ENCODE measurements at regions not wholly inside any gene's neighbourhood (a gene's known extent, or its start where the extent isn't known, plus 50 kb on each side); places are given as distances from the start of the nearest gene placed in this dataset.

DNA sequence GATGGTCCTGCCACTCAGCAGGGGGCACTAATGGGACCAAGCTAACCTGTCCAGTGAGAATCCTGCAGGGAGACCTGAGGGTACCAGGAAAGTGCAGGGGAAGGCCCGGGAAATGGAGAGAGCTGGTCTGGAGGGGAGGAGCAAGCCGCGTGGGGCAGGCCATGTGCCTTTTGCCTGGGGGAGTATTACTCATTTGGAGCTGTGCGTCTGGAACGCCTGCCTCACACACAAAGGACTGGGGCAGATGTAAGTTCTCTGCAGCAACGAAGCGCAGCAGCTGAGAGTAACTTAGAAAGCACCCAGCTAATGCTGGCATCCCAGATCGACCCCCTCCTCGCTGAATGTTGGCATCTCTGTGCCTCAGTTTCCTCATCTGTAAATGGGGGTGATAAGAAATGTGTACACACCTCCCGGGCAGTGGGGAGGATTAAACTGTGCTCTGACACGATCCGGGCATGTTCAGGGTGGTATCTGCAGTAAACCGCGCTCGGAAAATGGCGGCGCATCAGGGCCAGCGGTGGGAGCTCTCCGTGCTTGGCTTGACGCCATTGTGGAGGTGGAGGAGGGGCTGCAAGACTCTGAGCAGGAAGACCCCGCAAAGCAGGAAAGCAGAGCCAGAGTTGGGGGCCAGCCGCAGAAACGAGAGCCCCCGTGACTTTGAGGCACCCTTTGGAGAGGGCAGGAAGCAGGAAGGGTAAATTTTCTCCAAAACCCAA, 212.5 kb downstream of the NPHP4 start:
- no peak for DNase-seq (ENCODE audit: low read depth)
- H3K4me3 ChIP-seq (ENCODE audit: low read depth, low read length), result no peak overlapping the region
- TF ChIP-seq, protein P1, sequence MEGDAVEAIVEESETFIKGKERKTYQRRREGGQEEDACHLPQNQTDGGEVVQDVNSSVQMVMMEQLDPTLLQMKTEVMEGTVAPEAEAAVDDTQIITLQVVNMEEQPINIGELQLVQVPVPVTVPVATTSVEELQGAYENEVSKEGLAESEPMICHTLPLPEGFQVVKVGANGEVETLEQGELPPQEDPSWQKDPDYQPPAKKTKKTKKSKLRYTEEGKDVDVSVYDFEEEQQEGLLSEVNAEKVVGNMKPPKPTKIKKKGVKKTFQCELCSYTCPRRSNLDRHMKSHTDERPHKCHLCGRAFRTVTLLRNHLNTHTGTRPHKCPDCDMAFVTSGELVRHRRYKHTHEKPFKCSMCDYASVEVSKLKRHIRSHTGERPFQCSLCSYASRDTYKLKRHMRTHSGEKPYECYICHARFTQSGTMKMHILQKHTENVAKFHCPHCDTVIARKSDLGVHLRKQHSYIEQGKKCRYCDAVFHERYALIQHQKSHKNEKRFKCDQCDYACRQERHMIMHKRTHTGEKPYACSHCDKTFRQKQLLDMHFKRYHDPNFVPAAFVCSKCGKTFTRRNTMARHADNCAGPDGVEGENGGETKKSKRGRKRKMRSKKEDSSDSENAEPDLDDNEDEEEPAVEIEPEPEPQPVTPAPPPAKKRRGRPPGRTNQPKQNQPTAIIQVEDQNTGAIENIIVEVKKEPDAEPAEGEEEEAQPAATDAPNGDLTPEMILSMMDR (conservative IDR thresholded peaks at IDR 0.05; ENCODE audit: low read depth, low read length), result no peak

DNA sequence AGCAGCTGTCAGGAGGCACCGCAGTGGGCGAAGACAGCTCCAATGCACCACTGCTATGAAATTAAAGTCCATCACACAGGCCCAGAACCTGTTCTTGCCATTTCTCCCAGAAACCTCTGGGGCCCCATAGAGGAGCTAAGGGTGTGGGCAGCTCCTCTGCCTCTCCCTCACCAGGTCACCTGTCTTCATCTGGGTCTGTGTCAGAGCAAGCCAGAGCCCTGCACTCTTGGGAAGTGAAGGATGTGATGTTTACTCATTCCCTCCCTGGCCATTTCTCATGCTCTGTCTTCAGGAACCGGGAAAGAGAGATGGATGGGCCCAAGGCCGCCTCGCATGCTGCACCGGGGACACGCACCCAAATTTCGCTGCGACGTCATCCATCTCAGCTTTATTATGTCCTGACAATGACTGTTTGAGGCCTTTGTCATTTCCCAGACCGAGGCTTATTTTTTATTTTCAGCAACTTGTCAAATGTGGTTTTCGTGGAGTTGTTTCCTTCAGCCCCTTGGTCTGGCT, 216.1 kb downstream of the NPHP4 start:
- TF ChIP-seq, protein P1 (conservative IDR thresholded peaks at IDR 0.05; ENCODE audit: low read depth, low read length), result no peak
- no peak overlapping the region for H3K4me3 ChIP-seq (ENCODE audit: low read depth, low read length)
- DNase-seq (ENCODE audit: low read depth), result no peak

DNA sequence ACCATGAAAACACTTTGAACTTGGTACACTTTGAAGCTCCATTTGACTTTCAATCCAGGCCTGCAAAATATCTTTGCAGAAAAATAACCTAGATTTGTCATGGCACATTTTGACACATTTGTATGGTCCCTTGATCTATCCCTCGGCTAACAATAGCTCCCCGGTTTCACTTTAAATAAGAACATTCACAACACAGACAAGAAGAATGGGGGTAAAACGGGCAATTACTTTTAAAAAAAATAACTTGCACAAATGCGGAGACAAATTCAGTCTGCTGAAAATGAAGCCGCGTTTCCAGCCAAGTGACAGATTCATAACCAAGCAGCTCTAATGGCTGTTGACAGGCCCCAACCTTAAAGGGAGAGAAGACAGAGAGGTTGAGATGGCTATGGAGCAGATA, 218.2 kb downstream of the NPHP4 start:
- no peak for DNase-seq (ENCODE audit: low read depth)
- H3K4me3 ChIP-seq (ENCODE audit: low read depth, low read length), result no peak overlapping the region
- TF ChIP-seq, protein P1 (conservative IDR thresholded peaks at IDR 0.05; ENCODE audit: low read depth, low read length), result no peak

DNA sequence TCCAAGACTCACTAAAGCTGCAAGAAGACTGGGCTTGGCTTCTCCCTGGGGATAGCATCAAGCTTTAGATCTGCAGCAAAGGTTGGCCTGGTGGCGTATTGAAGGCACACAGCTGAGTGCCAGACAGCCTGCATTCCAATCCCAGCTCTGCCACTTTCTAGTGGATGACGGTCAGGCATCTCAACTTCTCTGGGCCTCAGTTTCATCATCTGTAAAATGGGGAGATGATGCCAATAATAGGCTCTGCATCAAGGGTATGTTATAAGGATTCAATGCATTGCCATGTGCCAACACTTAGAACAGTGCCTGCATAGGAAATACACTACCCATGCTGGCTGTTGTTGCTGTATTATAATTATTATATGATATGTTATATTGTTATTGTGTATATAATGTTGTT, 220.4 kb downstream of the NPHP4 start:
- H3K4me3 ChIP-seq (ENCODE audit: low read depth, low read length), result no peak overlapping the region
- TF ChIP-seq, protein P1 (conservative IDR thresholded peaks at IDR 0.05; ENCODE audit: low read depth, low read length), result no peak
- no peak for DNase-seq (ENCODE audit: low read depth)

DNA sequence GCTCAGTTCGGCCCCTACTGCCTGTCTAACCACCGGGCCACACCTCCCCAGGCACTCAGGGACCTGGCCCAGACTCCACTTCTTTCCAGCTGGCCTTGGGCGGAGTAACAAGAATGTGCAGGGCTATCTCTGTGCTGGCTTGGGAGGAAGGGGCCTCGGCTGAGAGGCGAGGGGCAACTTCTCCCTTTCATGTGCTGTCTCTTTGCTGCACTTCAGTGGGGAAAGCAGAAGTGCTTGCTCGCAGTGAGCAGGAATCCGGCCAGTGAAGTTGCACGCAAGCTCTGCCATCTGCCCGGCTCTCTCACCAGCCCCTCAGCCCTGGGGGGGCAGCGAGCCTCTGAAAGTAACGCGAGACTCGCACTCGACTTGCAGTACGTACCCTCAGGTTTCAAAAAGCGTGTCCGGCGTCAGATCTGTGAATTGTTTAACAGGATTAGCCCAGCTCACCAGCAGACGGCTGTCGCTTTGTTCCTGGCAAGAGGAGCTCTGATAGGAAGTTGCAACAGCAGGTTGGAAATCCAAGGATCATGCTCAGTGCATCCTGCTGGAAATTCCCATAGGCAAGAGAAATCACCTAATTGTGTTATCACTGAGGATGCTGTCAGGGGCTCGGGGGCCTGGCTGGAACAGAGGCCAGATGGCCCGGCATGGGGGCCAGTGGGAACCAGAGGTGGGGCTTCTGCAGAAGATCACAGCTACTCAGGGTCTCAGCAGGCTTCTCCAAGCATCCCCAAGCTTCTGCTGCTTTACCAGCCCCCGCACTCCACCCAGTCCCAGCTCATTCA, 221.1 kb downstream of the NPHP4 start:
- TF ChIP-seq, protein P1 (conservative IDR thresholded peaks at IDR 0.05; ENCODE audit: low read depth, low read length), result no peak
- H3K4me3 ChIP-seq (ENCODE audit: low read depth, low read length), result no peak overlapping the region
- DNase-seq (ENCODE audit: low read depth), result no peak

DNA sequence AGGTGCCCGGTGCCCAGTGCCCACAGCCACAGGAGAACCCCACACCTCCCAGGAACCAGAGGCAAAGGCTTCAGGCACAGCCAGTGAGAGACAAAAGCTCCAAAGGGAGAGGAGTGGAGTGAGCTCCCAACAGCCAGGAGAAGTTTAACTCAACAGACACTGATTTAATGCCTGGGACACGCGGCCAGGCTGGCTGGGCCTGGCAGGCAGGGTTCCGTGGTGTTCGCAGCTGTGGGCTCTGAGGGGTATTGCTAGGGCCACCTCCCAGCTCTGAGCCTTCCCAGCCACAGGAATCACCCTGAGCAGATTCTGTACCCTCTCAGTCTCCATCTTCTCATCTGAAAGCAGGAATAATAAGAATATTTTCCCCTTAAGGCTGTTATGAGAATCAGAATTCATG, 222.5 kb downstream of the NPHP4 start:
- no peak for DNase-seq (ENCODE audit: low read depth)
- TF ChIP-seq, protein P1 (conservative IDR thresholded peaks at IDR 0.05; ENCODE audit: low read depth, low read length), result no peak
- no peak overlapping the region for H3K4me3 ChIP-seq (ENCODE audit: low read depth, low read length)

Data from epithelial cell of proximal tubule (primary cell).